B cell (primary cell): ENCODE measurements at regions not wholly inside any gene's neighbourhood (a gene's known extent, or its start where the extent isn't known, plus 50 kb on each side); places are given as distances from the start of the nearest gene placed in this dataset.

ENCODE experiments used
- CTCF ChIP-seq: fragments of 200-600 bp; IDR thresholded peaks from one replicate; pipeline ENCODE4 v1.8.0; 2022; ENCODE audit warnings: antibody characterized with exemption, mild to moderate bottlenecking
- EZH2 ChIP-seq: IDR thresholded peaks from 2 replicates; pipeline ENCODE4 v1.6.1; 2012; ENCODE audit warnings: borderline replicate concordance, low read depth, mild to moderate bottlenecking, moderate library complexity, low read length; ENCODE audit not compliant: insufficient read depth, poor library complexity, severe bottlenecking

- TF ChIP-seq CTCF (no peak), EZH2 (no peak)
Observed at GRCh38 chr3:84738086-84738485, 220.7 kb upstream of the CADM2 start.
